Astrocyte of the spinal cord (primary cell): ENCODE measurements at regions not wholly inside any gene's neighbourhood (a gene's known extent, or its start where the extent isn't known, plus 50 kb on each side); places are given as distances from the start of the nearest gene placed in this dataset.

Source experiments
- DNase-seq: peaks from one replicate; pipeline ENCODE4 v3.0.0; 2011; ENCODE audit warnings: low read depth, low spot score
- H3K4me3 ChIP-seq: 2 replicates; pipeline ENCODE4 v1.5.1; 2011; ENCODE audit warnings: low read depth, mild to moderate bottlenecking, low read length, moderate library complexity
- CTCF ChIP-seq: IDR thresholded peaks from 2 replicates; pipeline ENCODE4 v1.5.1; 2012; ENCODE audit warnings: low read depth, mild to moderate bottlenecking, low read length, inconsistent platforms
- in situ Hi-C: cut with HindIII; loops from 2 replicates; pipeline ENCODE4 v1.10.0; 2017; ENCODE audit warnings: low sequenced_read_pairs

- DNase-seq, result no peak
- in situ Hi-C loops, result no loop called here
- H3K4me3 ChIP-seq, result no peak overlapping the region
- TF ChIP-seq CTCF, result no peak
Measured at GRCh38 chr2:59322005-59322404, 1080.9 kb upstream of the FANCL start.

- H3K4me3 ChIP-seq, result no peak overlapping the region
- TF ChIP-seq CTCF, result no peak
- in situ Hi-C loops, result no loop called here
- no peak for DNase-seq
Measured at GRCh38 chr2:59314031-59314766, 1073.1 kb upstream of the FANCL start.

- in situ Hi-C loops, result no loop called here
- H3K4me3 ChIP-seq, result no peak overlapping the region
- no peak for TF ChIP-seq CTCF
- DNase-seq, result no peak
Measured at GRCh38 chr2:59312967-59313940, 1072.1 kb upstream of the FANCL start.

- in situ Hi-C loops, result no loop called here
- no peak for TF ChIP-seq CTCF
- H3K4me3 ChIP-seq, result no peak overlapping the region
- no peak for DNase-seq
Measured at GRCh38 chr2:59312029-59312428, 1070.9 kb upstream of the FANCL start.

GRCh38 chr2:59308108-59308507 lies 1067.0 kb upstream of the FANCL start:
- no peak for TF ChIP-seq CTCF
- no peak for DNase-seq
- no peak overlapping the region for H3K4me3 ChIP-seq
- in situ Hi-C loops, result no loop called here

- in situ Hi-C loops, result no loop called here
- DNase-seq, result no peak
- no peak overlapping the region for H3K4me3 ChIP-seq
- TF ChIP-seq CTCF, result no peak
Measured at GRCh38 chr2:59307196-59307595, 1066.1 kb upstream of the FANCL start.
